ENCODE measurements at regions not wholly inside any gene's neighbourhood (a gene's known extent, or its start where the extent isn't known, plus 50 kb on each side); places are given as distances from the start of the nearest gene placed in this dataset.

DNA sequence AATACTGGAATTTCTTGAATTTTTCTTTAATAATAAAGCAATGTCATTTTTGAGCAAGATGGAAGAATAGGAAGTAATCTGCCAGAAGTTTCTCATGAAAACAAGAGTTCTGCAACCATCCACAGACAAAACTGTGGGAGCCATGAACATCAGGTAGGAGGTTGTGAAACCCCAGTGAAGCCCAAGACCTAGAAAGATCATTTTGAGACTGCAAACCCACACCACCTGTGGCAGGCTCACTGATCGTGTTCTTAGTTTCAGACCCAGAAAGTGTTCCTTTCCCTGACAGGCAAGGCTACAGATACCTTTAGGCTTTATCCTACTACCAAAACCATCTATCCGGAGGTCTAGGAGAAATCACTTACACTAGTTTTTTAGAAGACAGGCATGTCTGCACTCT, 2189.8 kb upstream of the PCDH20 start:
- TF ChIP-seq, protein P1, sequence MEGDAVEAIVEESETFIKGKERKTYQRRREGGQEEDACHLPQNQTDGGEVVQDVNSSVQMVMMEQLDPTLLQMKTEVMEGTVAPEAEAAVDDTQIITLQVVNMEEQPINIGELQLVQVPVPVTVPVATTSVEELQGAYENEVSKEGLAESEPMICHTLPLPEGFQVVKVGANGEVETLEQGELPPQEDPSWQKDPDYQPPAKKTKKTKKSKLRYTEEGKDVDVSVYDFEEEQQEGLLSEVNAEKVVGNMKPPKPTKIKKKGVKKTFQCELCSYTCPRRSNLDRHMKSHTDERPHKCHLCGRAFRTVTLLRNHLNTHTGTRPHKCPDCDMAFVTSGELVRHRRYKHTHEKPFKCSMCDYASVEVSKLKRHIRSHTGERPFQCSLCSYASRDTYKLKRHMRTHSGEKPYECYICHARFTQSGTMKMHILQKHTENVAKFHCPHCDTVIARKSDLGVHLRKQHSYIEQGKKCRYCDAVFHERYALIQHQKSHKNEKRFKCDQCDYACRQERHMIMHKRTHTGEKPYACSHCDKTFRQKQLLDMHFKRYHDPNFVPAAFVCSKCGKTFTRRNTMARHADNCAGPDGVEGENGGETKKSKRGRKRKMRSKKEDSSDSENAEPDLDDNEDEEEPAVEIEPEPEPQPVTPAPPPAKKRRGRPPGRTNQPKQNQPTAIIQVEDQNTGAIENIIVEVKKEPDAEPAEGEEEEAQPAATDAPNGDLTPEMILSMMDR (IDR thresholded peaks at IDR 0.05; ENCODE audit: low read depth, low read length, poor library complexity, severe bottlenecking), result no peak
- TF ChIP-seq EZH2phosphoT487 (IDR thresholded peaks at IDR 0.05; ENCODE audit: borderline replicate concordance, low read length), result no peak
